ENCODE measurements at regions not wholly inside any gene's neighbourhood (a gene's known extent, or its start where the extent isn't known, plus 50 kb on each side); places are given as distances from the start of the nearest gene placed in this dataset.

DNA sequence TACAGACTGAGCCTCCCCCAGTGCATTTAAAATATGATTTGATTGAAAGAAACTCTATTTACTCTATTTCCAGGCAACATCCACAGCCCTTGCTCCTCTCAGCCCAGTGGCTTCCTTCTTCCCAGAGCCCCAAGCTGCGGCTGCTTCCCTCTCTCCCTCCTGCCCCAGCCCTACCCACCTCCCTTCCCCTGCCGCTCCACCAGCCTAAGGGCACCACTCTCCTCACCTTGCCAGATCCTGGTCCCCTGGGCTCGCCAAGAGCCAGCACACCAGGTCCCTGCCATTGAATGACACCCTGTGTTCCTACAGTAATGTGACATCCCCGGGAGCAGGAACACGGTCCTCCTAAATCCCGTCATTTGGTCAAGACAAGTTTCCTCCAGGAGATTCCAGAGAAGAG lies 236.0 kb downstream of the RBFOX3 start:
- intact Hi-C loops (cut with DNase I; ENCODE audit: low total_unique reads), result no loop called here
- H3K27me3 ChIP-seq, result peaks cover 0 to 93% of the 10 kb centered on the region in 2 donors
- TF ChIP-seq, protein P1, sequence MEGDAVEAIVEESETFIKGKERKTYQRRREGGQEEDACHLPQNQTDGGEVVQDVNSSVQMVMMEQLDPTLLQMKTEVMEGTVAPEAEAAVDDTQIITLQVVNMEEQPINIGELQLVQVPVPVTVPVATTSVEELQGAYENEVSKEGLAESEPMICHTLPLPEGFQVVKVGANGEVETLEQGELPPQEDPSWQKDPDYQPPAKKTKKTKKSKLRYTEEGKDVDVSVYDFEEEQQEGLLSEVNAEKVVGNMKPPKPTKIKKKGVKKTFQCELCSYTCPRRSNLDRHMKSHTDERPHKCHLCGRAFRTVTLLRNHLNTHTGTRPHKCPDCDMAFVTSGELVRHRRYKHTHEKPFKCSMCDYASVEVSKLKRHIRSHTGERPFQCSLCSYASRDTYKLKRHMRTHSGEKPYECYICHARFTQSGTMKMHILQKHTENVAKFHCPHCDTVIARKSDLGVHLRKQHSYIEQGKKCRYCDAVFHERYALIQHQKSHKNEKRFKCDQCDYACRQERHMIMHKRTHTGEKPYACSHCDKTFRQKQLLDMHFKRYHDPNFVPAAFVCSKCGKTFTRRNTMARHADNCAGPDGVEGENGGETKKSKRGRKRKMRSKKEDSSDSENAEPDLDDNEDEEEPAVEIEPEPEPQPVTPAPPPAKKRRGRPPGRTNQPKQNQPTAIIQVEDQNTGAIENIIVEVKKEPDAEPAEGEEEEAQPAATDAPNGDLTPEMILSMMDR (IDR thresholded peaks at IDR 0.05), result no peak
- H3K9me3 ChIP-seq, result no peaks in the 10 kb centered on the region
- no peaks in the 10 kb centered on the region for H3K36me3 ChIP-seq
- H3K4me3 ChIP-seq, result no peak overlapping the region
- DNase-seq, result no peak
- no peaks in the 10 kb centered on the region for H3K4me1 ChIP-seq
- H3K27ac ChIP-seq, result no peak overlapping the region

DNA sequence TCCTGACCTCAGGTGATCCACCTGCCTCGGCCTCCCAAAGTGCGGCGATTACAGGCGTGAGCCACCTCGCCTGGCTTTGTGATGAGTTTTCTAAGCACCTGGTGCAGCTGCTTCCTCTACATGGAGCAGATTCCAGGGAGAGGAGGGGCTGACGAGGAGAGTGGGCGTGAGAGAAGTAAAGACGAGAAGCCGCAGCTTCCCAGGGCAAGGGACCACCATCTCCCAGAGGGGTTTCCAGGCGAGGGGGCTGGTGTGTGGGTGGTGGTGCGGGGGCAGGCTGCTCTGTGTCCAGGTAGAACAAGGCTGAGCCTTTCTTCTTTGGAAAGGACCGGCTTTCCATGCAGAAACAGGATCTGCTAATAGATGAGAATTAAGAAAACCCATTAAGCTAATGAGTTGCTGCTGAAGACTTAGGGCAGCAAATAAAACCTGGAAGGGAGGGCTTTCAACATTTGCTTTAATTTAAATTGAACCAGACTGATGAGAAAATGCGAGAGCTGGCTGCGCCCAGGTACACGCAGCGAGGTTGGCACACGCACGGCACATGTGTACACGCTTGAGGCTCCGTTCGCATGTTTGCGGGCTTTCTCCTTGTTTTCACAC lies 236.7 kb downstream of the RBFOX3 start:
- intact Hi-C loops (cut with DNase I; ENCODE audit: low total_unique reads), result no loop called here
- Histone ChIP-seq H3K27me3 (peaks cover 0 to 93% of the 10 kb centered on the region in 2 donors), H3K4me1 (no peaks in the 10 kb centered on the region), H3K4me3 (no peak overlapping the region), H3K9me3 (no peaks in the 10 kb centered on the region), H3K36me3 (no peaks in the 10 kb centered on the region), H3K27ac (no peak overlapping the region)
- no peak for DNase-seq
- TF ChIP-seq, protein P1 (IDR thresholded peaks at IDR 0.05), result no peak

DNA sequence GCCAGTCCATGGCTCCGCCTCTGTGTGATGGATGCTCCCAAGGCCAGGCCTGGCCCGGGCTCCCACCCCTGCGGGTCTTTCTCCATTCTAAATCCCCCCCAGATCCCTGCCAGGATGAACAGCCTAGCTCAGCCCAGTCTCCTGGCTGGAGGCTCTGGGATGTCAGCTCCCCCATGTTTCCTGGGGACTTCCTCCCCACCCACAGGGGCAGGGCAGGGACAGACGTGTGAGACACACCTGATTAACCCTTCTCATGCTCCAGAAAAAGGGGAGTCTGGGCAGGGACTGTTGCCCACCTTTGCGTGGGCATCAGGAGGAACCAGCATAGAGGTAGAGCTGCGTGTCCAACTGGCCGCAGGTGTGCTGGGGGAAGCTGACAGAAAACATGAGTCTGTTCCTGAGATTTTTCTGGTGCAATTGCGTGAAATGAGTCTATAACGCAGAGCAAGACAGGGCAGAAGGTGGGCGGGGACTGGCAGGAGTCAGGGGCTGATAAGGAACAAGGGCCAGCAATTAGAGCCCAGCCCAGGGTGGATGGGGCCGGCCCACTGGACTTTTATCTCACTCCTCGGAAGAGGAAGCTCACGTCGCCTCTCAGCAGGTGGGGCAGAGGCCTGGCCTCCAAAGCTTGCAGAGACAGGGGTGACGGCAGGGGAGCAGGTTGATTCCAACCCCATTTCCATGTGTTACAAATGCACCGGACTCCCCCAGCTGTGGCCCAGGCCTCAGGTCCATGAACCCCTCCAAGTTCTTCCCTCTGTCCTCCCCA lies 238.2 kb downstream of the RBFOX3 start:
- H3K36me3 ChIP-seq, result no peaks in the 10 kb centered on the region
- DNase-seq, result no peak
- TF ChIP-seq, protein P1 (IDR thresholded peaks at IDR 0.05), result no peak
- H3K27ac ChIP-seq, result no peak overlapping the region
- intact Hi-C loops (cut with DNase I; ENCODE audit: low total_unique reads), result no loop called here
- H3K4me1 ChIP-seq, result no peaks in the 10 kb centered on the region
- H3K9me3 ChIP-seq, result no peaks in the 10 kb centered on the region
- peaks cover 0 to 94% of the 10 kb centered on the region in 2 donors for H3K27me3 ChIP-seq
- no peak overlapping the region for H3K4me3 ChIP-seq

DNA sequence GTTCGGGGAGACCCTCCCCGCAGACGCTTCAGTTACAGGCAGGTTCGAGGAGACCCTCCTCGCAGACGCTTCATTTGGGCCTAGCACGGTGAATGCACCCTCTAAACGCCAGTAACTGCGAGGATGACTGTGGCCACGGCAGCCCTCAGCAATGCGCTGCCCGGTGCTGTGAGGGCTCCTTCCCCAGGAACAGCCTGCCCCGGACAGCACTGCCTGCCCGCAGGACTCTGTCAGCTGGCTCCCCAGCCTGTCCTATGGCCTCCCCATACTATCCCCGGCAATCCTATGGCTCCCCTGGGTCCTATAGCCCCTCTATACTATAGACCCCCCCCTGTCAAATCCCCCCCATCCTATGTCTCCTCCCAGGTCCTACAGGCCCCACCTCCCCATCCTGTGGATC lies 238.9 kb downstream of the RBFOX3 start:
- Histone ChIP-seq H3K4me1 (no peaks in the 10 kb centered on the region), H3K27me3 (peaks cover 0 to 94% of the 10 kb centered on the region in 2 donors), H3K27ac (no peak overlapping the region), H3K9me3 (no peaks in the 10 kb centered on the region), H3K4me3 (no peak overlapping the region), H3K36me3 (no peaks in the 10 kb centered on the region)
- TF ChIP-seq, protein P1 (IDR thresholded peaks at IDR 0.05), result no peak
- no peak for DNase-seq
- intact Hi-C loops (cut with DNase I; ENCODE audit: low total_unique reads), result no loop called here

DNA sequence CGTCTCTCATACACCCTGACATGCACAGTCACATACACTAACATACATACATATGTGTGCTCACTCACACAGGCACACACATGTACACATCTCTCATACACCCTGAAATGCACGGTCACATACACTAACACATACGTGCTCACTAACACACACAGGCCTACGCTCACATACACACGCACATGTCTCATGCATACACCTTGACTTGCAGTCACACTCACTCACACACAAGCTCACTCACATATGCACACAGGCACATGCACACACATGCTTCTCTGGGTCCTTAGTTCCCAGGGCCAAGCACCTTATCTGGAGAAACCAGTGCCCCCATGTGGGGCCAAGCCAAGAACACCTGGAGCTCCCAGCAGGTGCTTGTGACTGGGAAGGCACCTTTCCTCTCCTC lies 240.3 kb downstream of the RBFOX3 start:
- no peak for DNase-seq

More for the DNA sequence above, 240.3 kb downstream of the RBFOX3 start:
- no peak overlapping the region for H3K4me3 ChIP-seq
- H3K27me3 ChIP-seq, result peaks cover 0 to 94% of the 10 kb centered on the region in 2 donors
- H3K9me3 ChIP-seq, result no peaks in the 10 kb centered on the region
- intact Hi-C loops (cut with DNase I; ENCODE audit: low total_unique reads), result no loop called here
- H3K27ac ChIP-seq, result no peak overlapping the region
- no peaks in the 10 kb centered on the region for H3K4me1 ChIP-seq
- TF ChIP-seq, protein P1 (IDR thresholded peaks at IDR 0.05), result no peak
- H3K36me3 ChIP-seq, result no peaks in the 10 kb centered on the region
